ENCODE measurements at regions not wholly inside any gene's neighbourhood (a gene's known extent, or its start where the extent isn't known, plus 50 kb on each side); places are given as distances from the start of the nearest gene placed in this dataset.

DNA sequence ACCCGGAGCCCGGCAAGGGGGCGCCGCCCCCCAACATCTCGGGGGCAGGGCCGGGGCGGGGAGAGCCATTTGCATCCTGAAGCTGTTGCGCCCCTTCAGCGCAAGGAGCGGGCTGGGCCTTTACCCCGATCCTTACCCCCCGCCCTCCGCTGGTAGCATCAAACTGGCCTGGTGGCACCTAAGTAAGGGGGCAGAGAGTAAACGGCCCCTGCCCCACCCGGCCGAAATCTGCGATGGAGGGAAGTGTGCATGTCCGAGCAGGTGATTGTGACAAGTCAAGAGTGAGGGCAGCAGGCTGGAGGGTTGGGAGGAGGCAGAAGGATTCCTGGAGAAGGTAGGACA, 101.2 kb downstream of the ESM1 start:
- TF ChIP-seq, protein P1, sequence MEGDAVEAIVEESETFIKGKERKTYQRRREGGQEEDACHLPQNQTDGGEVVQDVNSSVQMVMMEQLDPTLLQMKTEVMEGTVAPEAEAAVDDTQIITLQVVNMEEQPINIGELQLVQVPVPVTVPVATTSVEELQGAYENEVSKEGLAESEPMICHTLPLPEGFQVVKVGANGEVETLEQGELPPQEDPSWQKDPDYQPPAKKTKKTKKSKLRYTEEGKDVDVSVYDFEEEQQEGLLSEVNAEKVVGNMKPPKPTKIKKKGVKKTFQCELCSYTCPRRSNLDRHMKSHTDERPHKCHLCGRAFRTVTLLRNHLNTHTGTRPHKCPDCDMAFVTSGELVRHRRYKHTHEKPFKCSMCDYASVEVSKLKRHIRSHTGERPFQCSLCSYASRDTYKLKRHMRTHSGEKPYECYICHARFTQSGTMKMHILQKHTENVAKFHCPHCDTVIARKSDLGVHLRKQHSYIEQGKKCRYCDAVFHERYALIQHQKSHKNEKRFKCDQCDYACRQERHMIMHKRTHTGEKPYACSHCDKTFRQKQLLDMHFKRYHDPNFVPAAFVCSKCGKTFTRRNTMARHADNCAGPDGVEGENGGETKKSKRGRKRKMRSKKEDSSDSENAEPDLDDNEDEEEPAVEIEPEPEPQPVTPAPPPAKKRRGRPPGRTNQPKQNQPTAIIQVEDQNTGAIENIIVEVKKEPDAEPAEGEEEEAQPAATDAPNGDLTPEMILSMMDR (IDR thresholded peaks at IDR 0.05; ENCODE audit: extremely low read depth, missing control alignments) = no peak
- DNase-seq (ENCODE audit: low spot score) = no peak

DNA sequence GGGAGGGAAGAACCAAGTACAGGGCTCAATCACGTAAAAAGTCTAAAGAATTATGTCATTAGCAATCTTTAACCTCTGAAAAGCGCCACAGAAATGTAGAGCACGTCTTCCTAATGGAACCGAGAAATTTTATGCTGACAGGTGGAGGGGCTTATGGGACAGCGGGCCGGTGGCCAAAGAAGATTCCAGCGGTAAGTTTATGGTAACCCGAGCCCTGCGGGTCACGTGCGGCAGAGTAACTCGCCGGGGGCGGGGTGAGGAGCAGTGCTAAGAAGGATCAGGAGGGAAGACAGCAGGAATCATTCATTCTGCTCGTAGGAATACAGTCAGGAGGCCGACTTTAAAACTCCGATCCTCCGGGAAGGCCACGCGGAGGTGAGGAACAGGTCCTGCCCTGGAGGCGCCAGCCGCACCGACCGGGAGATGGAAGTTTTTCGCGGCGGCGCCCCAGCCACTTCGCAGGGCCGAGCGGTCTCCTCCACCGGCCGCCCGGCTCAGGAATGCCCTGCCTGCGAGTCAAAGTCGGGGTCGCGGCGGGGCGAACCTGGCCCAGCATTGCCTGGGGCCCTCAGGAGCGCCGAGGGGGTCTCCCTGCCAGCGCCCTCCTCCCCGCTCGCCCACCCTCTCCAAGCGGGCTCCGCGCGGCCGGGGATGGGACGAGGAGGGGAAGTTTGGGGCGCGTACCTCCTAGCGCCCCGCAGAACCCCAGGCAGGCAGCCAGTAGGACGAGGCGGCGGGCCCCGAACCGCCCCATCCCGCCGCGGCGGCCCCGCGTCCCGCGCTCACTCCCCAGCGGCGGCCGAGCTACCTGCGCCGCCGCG, 101.8 kb downstream of the ESM1 start:
- TF ChIP-seq, protein P1 (IDR thresholded peaks at IDR 0.05; ENCODE audit: extremely low read depth, missing control alignments) = no peak
- no peak for DNase-seq (ENCODE audit: low spot score)

DNA sequence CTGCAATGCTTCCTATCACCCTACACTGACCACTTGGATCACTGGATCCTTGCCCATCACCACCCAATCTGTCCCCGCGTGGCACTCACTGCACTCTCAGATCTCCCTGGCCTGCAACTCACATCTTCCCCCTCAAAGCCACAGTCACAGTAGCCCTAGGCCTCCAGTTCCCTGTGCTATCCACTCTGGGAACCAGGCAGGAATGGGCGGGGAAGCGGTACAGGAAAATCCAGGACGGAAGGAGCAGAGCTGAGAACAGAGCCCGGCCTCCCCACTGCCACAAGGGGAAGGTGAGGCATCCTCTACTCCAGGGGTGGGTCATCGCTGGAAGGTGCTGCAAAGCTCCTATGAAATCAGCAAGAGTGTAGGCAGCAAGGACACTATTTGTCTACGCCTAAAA, 102.6 kb downstream of the ESM1 start:
- no peak for DNase-seq (ENCODE audit: low spot score)
- TF ChIP-seq, protein P1 (IDR thresholded peaks at IDR 0.05; ENCODE audit: extremely low read depth, missing control alignments) = no peak

DNA sequence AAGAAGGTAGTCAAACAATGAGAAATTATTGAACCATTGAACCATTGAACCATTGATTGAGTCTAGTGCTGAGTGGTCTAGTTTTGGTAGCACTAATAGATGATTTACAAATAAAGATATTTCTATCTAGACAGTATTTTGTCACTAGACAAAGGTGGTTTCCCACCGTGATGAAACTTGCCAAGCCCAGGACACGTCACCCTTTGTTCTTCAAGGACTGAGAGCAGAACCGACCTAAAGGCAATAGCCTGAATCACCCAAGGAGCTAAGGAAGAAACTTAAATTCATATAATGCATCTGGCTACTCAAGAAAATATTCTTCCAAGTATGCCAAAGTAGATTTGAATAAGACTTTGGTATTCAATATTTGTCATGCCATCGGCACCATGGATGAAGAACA, 103.3 kb downstream of the ESM1 start:
- TF ChIP-seq, protein P1 (IDR thresholded peaks at IDR 0.05; ENCODE audit: extremely low read depth, missing control alignments) = no peak
- no peak for DNase-seq (ENCODE audit: low spot score)

- TF ChIP-seq, protein P1 (IDR thresholded peaks at IDR 0.05; ENCODE audit: extremely low read depth, missing control alignments) = no peak
- no peak for DNase-seq (ENCODE audit: low spot score)
These were observed 103.9 kb downstream of the ESM1 start for GRCh38 chr5:54881286-54882005.

DNA sequence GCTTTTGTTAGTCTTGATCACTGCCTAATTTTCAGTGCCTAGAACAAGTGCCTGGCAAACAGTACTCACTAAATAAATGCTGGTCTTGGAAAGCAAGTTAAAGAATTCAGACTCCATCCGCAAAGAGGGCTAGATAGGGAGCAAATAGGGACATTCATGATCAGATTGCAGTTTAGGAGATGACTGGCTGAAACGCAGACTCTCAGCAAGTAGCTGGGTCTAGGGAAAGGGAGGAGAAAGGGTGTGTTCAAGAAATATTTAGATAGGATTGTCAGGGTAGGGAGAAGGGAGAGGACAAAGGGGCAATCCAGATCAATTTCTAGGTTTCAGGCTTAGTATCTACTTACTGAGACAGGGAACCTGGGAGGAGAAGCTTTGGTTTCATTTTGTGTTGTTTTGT, 108.4 kb downstream of the ESM1 start:
- TF ChIP-seq, protein P1 (IDR thresholded peaks at IDR 0.05; ENCODE audit: extremely low read depth, missing control alignments) = no peak
- DNase-seq (ENCODE audit: low spot score) = no peak

- no peak for DNase-seq (ENCODE audit: low spot score)
- TF ChIP-seq, protein P1 (IDR thresholded peaks at IDR 0.05; ENCODE audit: extremely low read depth, missing control alignments) = no peak
These were observed 108.8 kb downstream of the ESM1 start for GRCh38 chr5:54876556-54876955.
